HEK293T (cell line): ENCODE measurements at regions not wholly inside any gene's neighbourhood (a gene's known extent, or its start where the extent isn't known, plus 50 kb on each side); places are given as distances from the start of the nearest gene placed in this dataset.

ENCODE experiments used
- BHLHE40 ChIP-seq: fragments of 450-650 bp; IDR thresholded peaks from 2 replicates; pipeline ENCODE4 v1.6.1; 2016; ENCODE audit warnings: mild to moderate bottlenecking, moderate library complexity, borderline replicate concordance
- HDGF ChIP-seq: fragments of 450-650 bp; IDR thresholded peaks from 2 replicates; pipeline ENCODE4 v1.6.1; 2017; ENCODE audit warnings: antibody characterized with exemption, borderline replicate concordance
- LEF1 ChIP-seq: fragments of 450-650 bp; IDR thresholded peaks from 2 replicates; pipeline ENCODE4 v1.6.1; 2017; ENCODE audit warnings: mild to moderate bottlenecking, borderline replicate concordance
- SUZ12 ChIP-seq: fragments of 450-650 bp; IDR thresholded peaks from 2 replicates; pipeline ENCODE4 v1.6.1; 2016; ENCODE audit warnings: mild to moderate bottlenecking
- ZNF384 ChIP-seq: fragments of 450-650 bp; IDR thresholded peaks from 2 replicates; pipeline ENCODE4 v1.6.1; 2016

- TF ChIP-seq SUZ12 (no peak), BHLHE40 (no peak), LEF1 (no peak), ZNF384 (no peak), HDGF (no peak)
Observed at GRCh38 chr13:34756136-34756535, 185.9 kb upstream of the NBEA start.
